HL-60 (cell line): ENCODE measurements at regions not wholly inside any gene's neighbourhood (a gene's known extent, or its start where the extent isn't known, plus 50 kb on each side); places are given as distances from the start of the nearest gene placed in this dataset.

ENCODE experiments used
- POLR2AphosphoS5 ChIP-seq: IDR thresholded peaks from 2 replicates; pipeline ENCODE4 v1.6.1; 2012; ENCODE audit warnings: low read depth
- REST ChIP-seq: IDR thresholded peaks from 2 replicates; pipeline ENCODE4 v1.6.1; 2012; ENCODE audit warnings: low read depth; ENCODE audit not compliant: insufficient replicate concordance
- TF ChIP-seq, protein P1 (sequence below): IDR thresholded peaks from one replicate; pipeline ENCODE4 v1.5.1; 2011; ENCODE audit warnings: low read length, control low read depth, inconsistent platforms; ENCODE audit not compliant: insufficient read depth

DNA sequence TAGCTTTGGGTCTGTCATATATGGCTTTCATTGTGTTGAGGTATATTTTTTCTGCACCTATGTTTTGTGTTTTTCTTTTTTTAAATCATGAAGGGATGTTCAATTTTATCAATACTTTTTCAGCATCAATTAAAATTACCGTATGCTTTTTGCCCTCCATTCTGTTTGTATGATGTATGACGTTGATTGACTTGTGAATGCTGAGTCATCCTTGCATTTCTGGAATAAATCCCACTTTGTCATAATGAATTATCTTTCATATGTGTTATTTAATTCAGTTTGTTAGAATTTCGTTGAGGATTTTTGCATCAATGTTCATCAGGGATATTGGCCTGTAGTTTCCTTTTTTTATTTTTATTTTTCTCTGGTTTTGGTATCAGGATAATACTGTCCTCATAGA, 790.9 kb downstream of the TMEM182 start:
- TF ChIP-seq REST: no peak
- no peak for TF ChIP-seq POLR2AphosphoS5
- TF ChIP-seq, protein P1, sequence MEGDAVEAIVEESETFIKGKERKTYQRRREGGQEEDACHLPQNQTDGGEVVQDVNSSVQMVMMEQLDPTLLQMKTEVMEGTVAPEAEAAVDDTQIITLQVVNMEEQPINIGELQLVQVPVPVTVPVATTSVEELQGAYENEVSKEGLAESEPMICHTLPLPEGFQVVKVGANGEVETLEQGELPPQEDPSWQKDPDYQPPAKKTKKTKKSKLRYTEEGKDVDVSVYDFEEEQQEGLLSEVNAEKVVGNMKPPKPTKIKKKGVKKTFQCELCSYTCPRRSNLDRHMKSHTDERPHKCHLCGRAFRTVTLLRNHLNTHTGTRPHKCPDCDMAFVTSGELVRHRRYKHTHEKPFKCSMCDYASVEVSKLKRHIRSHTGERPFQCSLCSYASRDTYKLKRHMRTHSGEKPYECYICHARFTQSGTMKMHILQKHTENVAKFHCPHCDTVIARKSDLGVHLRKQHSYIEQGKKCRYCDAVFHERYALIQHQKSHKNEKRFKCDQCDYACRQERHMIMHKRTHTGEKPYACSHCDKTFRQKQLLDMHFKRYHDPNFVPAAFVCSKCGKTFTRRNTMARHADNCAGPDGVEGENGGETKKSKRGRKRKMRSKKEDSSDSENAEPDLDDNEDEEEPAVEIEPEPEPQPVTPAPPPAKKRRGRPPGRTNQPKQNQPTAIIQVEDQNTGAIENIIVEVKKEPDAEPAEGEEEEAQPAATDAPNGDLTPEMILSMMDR: no peak
